22Rv1 (cell line): ENCODE measurements at regions not wholly inside any gene's neighbourhood (a gene's known extent, or its start where the extent isn't known, plus 50 kb on each side); places are given as distances from the start of the nearest gene placed in this dataset.
"Not testable (repeated sequence)": the region's sequence is repeated elsewhere in the genome, so short reads cannot be mapped to it uniquely, and the experiment has no call there.

Experiments used
- H3K27ac ChIP-seq: fragments of 450-650 bp; 2 replicates; pipeline ENCODE4 v1.5.1; 2017
- ZFX ChIP-seq: fragments of 450-650 bp; IDR thresholded peaks from 2 replicates; pipeline ENCODE4 v1.6.1; 2017; ENCODE audit warnings: antibody characterized with exemption, borderline replicate concordance
- TF ChIP-seq, protein P1 (sequence below): fragments of 450-650 bp; IDR thresholded peaks from 2 replicates; pipeline ENCODE4 v1.5.1; 2017; ENCODE audit warnings: mild to moderate bottlenecking

DNA sequence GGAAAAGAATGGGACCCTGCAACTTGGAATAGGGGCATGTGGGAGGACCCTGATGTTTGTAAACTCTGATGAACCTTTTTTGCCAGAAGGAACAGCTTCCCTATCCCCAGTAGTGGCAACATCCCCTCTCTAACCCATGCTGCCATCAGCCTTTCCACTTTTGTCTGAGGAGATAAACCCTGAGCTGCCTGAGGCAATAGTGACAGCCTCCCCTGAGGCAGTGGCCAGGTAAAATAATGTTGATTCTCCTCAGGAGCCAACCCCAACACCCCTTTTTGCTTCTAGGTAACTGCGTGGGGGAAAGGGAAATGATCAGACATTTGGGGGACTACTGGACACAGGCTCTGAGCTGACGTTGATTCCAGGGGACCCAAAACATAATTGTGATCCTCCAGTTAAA is 106.8 kb upstream of the NPAS2 start:
- no peak overlapping the region for H3K27ac ChIP-seq
- TF ChIP-seq, protein P1, sequence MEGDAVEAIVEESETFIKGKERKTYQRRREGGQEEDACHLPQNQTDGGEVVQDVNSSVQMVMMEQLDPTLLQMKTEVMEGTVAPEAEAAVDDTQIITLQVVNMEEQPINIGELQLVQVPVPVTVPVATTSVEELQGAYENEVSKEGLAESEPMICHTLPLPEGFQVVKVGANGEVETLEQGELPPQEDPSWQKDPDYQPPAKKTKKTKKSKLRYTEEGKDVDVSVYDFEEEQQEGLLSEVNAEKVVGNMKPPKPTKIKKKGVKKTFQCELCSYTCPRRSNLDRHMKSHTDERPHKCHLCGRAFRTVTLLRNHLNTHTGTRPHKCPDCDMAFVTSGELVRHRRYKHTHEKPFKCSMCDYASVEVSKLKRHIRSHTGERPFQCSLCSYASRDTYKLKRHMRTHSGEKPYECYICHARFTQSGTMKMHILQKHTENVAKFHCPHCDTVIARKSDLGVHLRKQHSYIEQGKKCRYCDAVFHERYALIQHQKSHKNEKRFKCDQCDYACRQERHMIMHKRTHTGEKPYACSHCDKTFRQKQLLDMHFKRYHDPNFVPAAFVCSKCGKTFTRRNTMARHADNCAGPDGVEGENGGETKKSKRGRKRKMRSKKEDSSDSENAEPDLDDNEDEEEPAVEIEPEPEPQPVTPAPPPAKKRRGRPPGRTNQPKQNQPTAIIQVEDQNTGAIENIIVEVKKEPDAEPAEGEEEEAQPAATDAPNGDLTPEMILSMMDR = no peak
- TF ChIP-seq ZFX = no peak

DNA sequence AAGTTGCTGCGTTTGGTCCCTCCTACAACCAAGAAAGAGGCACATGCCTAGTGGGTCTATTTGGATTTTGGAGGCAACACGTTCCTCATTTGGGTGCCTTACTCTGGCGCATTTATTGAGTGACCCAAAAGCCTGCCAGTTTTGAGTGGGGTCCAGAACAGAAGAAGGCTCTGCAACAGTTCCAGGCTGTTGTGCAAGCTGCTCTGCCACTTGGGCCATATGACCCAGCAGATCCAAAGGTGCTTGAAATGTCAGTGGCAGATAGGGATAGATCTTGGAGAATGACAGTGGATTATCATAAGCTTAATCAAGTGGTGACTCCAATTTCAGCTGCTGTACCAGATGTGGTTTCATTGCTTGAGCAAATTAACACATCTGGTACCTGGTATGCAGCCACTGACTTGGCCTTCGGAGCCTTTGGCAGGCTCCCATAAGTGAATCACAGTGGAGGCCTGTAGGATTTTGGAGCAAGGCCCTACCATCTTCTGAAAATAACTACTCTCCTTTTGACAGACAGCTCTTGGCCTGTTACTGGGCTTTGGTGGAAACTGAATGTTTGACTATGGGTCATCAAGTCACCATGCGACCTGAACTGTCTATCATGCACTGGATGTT is 105.4 kb upstream of the NPAS2 start:
- H3K27ac ChIP-seq = not testable (repeated sequence)

DNA sequence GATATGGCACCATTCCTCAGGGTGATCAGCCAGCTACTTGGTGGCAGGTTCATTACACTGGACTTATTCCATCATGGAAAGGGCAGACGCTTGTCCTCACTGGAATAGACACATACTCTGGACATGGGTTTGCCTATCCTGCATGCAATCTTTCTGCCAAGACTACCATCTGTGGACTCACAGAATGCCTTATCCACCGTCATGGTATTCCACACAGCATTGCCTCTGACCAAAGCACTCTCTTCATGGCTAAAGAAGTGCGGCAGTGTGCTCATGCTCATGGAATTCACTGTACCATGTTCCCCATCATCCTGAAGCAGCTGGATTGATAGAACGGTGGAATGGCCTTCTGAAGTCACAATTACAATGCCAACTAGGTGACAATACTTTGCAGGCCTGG is 104.1 kb upstream of the NPAS2 start:
- H3K27ac ChIP-seq = not testable (repeated sequence)

DNA sequence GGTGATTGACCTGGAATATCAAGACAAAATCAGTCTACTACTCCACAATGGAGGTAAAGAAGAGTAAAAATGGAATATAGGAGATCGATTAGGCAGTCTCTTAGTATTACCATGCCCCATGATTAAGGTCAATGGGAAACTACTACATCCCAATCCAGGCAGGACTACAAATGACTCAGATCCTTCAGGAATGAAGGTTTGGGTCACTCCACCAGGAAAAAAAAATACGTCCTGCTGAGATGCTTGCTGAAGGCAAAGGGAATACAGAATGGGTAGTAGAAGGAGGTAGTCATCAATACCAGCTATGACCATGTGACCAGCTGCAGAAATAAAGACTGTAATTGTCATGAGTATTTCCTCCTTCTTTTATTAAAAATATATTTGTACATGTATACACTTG is 103.4 kb upstream of the NPAS2 start:
- no peak overlapping the region for H3K27ac ChIP-seq
- TF ChIP-seq ZFX = no peak
- TF ChIP-seq, protein P1 = no peak

DNA sequence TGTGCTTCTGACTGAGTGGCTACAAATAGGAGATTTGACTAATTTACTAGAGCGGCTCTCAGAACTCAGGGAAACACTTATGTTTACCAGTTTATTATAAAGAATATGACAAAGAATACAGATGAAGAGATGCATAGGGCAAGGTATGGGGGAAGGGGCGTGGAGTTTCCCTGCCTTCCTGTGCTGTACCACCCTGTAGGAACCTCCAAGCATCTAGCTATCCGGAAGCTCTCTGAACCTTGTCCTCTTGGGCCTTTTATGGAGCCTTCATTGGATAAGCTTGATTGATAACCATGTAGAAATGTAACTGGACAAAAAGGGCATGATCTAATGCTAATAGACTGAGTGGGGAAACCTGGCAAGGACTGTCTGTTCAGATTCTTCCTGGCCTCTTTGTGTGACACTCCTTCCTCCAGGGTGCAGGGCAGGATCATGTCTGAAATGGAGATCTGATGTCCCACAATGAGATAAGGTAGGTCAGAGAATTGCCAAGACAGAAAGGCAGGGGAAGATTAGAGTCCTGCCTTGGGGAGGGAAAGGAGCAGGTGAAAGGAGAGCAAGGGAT is 101.8 kb upstream of the NPAS2 start:
- TF ChIP-seq ZFX = no peak
- TF ChIP-seq, protein P1 = no peak
- no peak overlapping the region for H3K27ac ChIP-seq

DNA sequence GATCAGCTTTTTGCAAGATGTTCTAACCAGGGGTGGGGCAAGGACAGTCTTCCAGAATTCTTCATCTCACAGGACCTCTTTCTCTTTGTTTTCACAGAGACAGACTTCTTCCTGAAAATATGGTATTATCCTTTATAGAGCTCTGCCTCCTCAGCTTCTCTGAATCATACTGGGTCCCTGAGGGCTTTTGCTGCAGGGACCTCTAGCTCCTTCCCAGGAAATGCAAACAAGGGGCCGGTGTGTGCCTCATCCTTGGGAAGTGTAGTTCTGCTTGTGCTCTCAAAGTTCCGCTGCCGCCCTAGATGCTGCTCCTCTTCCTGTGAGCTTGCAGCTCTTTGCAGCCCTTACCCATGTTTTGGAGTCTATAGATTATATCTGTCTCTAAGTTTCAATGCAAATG is 99.5 kb upstream of the NPAS2 start:
- TF ChIP-seq ZFX = no peak
- TF ChIP-seq, protein P1 = no peak
- no peak overlapping the region for H3K27ac ChIP-seq

DNA sequence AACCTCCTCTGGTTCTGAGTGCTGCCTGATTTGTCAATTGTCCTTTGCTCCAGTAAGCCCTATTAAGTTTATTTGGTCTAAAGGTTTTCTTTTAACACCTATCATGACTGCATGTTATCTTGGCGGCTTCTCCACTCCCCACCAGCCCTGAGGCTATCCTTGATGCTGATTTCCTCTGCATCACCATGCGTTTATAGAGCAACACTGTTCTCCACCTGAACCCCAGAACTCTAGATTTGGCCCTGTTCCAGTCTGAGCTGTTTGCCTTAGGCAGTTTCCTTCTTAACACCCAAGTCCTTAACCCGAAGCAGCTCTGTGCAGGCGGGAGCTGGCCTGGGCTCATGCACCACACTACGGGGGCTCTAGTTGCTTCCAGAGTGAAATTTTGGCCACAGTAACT is 98.2 kb upstream of the NPAS2 start:
- no peak overlapping the region for H3K27ac ChIP-seq
- no peak for TF ChIP-seq ZFX
- TF ChIP-seq, protein P1 = no peak

DNA sequence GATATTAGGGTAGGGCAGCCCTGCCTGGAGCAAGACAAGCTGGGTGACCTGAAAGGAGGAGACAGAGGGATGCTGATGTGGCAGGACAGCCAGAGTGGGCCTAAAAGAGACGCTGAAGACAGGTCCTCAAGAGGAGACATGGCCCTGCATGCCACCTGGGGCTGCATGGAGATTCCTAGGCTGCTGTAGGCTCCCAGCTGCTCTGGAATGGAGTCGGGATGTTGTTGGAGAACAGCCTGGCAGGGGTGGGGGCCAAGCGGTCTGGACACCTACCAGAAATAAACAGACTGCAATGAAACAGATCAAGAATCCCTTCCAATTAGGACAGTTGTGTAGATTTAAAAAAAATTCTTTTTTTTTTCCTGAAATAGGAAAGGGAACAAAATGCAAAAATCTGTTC is 97.8 kb upstream of the NPAS2 start:
- H3K27ac ChIP-seq = no peak overlapping the region
- TF ChIP-seq ZFX = no peak
- TF ChIP-seq, protein P1 = no peak
